Right lobe of liver (tissue), 6 donors: ENCODE measurements at regions not wholly inside any gene's neighbourhood (a gene's known extent, or its start where the extent isn't known, plus 50 kb on each side); places are given as distances from the start of the nearest gene placed in this dataset.
"Not testable (repeated sequence)": the region's sequence is repeated elsewhere in the genome, so short reads cannot be mapped to it uniquely, and the experiment has no call there.

Experiments
- ATAC-seq, 4 donors: fragments of 200-7000 bp; cut with Tn5 transposase; one replicate each; pipeline ENCODE4 v1.9.1; 2020; ENCODE audit warnings: mild to moderate bottlenecking in 4 of 4, moderate library complexity in 4 of 4
- DNase-seq, 3 donors: peaks; one replicate each; pipeline ENCODE4 v3.0.0-alpha.2; 2020
- H3K27ac ChIP-seq, 3 donors: fragments of 200-600 bp; one replicate each; pipeline ENCODE4 v1.8.0; 2022
- H3K27me3 ChIP-seq, 2 donors: fragments of 200-600 bp; one replicate each; pipeline ENCODE4 v1.8.0; 2022
- H3K36me3 ChIP-seq, 4 donors: fragments of 200-600 bp; sonication (generic) in 1 of 4; one replicate each; pipeline versions ENCODE4 v1.5.1 to v1.8.0; 2017 to 2022; ENCODE audit warnings: control low read depth in 1 of 4
- H3K4me1 ChIP-seq, 4 donors: fragments of 200-600 bp; sonication (generic) in 1 of 4; one replicate each; pipeline versions ENCODE4 v1.5.1 to v1.8.0; 2017 to 2022; ENCODE audit warnings: control low read depth in 1 of 4
- H3K4me3 ChIP-seq, 3 donors: fragments of 200-600 bp; one replicate each; pipeline ENCODE4 v1.8.0; 2022
- H3K9me3 ChIP-seq, 4 donors: fragments of 200-600 bp; sonication (generic) in 1 of 4; one replicate each; pipeline versions ENCODE4 v1.5.1 to v1.8.0; 2017 to 2022; ENCODE audit warnings: control low read depth in 1 of 4
- WGBS: methylation state at CpG from one replicate; pipeline ENCODE4 v1.1.6; 2018; ENCODE audit warnings: low coverage, low lambda C conversion rate; ENCODE audit not compliant: insufficient coverage; ENCODE audit errors: missing lambda C conversion rate; 5-methylcytosine and 5-hydroxymethylcytosine counted together
- intact Hi-C, 2 donors: fragments of 100-400 bp; cut with DNase I; formaldehyde crosslinking; loops; one replicate each; pipeline versions ENCODE4 v1.11.2 to v1.14.1; 2022
- donor health status: DM: no; HTN: yes; CAD: no.
- donor health status: DM: no; HTN: no; CAD: no.
- donor health status: DM: no; HTN: no; CAD: no.
- donor health status: DM: no; HTN: yes; CAD: no.
- donor health status: DM: no; HTN: yes; CAD: no.

GRCh38 chr1:85520826-85521820, 56.2 kb upstream of the DDAH1 start:
- 83% methylated on average over 10 of the region's 15 CpGs for WGBS
- intact Hi-C loops, H3K27ac ChIP-seq, H3K4me1 ChIP-seq, DNase-seq, H3K4me3 ChIP-seq, ATAC-seq, H3K9me3 ChIP-seq, H3K36me3 ChIP-seq, H3K27me3 ChIP-seq: not testable (repeated sequence)

GRCh38 chr1:85522458-85522857, 57.5 kb upstream of the DDAH1 start:
- ATAC-seq, intact Hi-C loops: not testable (repeated sequence)

GRCh38 chr1:85523061-85523460, 57.5 kb upstream of the CCN1 start:
- H3K36me3 ChIP-seq, H3K9me3 ChIP-seq, H3K4me1 ChIP-seq, DNase-seq, intact Hi-C loops, ATAC-seq, H3K27me3 ChIP-seq, H3K27ac ChIP-seq, H3K4me3 ChIP-seq: not testable (repeated sequence)
- 66% methylated on average over 3 of the region's 4 CpGs for WGBS

More at GRCh38 chr1:85522458-85522857, 57.5 kb upstream of the DDAH1 start:
- not testable (repeated sequence) for DNase-seq, H3K27me3 ChIP-seq, H3K4me3 ChIP-seq, H3K9me3 ChIP-seq, H3K27ac ChIP-seq, H3K4me1 ChIP-seq, H3K36me3 ChIP-seq

- H3K4me1 ChIP-seq, H3K27me3 ChIP-seq, H3K9me3 ChIP-seq, intact Hi-C loops, H3K27ac ChIP-seq, DNase-seq, H3K4me3 ChIP-seq, H3K36me3 ChIP-seq: not testable (repeated sequence)
- 29% methylated on average over 2 of the region's 3 CpGs for WGBS
- peak in 2 of 4 donors; percentile 44 to 59 for ATAC-seq
These were observed 56.2 kb upstream of the CCN1 start for GRCh38 chr1:85524281-85524886.

- WGBS = 48% methylated on average over 3 of the region's 3 CpGs
- H3K27ac ChIP-seq, H3K36me3 ChIP-seq, H3K4me1 ChIP-seq, intact Hi-C loops, H3K27me3 ChIP-seq, H3K9me3 ChIP-seq, DNase-seq, H3K4me3 ChIP-seq: not testable (repeated sequence)
- ATAC-seq = peak in 1 of 4 donors; percentile 34
These were observed 55.0 kb upstream of the CCN1 start for GRCh38 chr1:85525591-85525991.

GRCh38 chr1:85526216-85526615, 54.3 kb upstream of the CCN1 start:
- DNase-seq, H3K4me1 ChIP-seq, H3K27me3 ChIP-seq, intact Hi-C loops, H3K9me3 ChIP-seq, H3K4me3 ChIP-seq, H3K27ac ChIP-seq, ATAC-seq, H3K36me3 ChIP-seq: not testable (repeated sequence)
- 76% methylated on average over 3 of the region's 3 CpGs for WGBS

GRCh38 chr1:85527145-85527544, 53.4 kb upstream of the CCN1 start:
- H3K4me3 ChIP-seq, intact Hi-C loops, H3K36me3 ChIP-seq, H3K27ac ChIP-seq, H3K4me1 ChIP-seq, H3K9me3 ChIP-seq, H3K27me3 ChIP-seq: not testable (repeated sequence)
- 22% methylated on average over 4 of the region's 4 CpGs for WGBS
- DNase-seq (peak; percentile 32 to 60 (median 46)), ATAC-seq (peak in 3 of 4 donors; percentile 19 to 25 (median 25))
